Esophagus squamous epithelium (tissue), 4 donors: ENCODE measurements at regions not wholly inside any gene's neighbourhood (a gene's known extent, or its start where the extent isn't known, plus 50 kb on each side); places are given as distances from the start of the nearest gene placed in this dataset.

Experiments
- POLR2A ChIP-seq, 4 donors: fragments of 450-650 bp; IDR thresholded peaks; one replicate each; pipeline ENCODE4 v1.6.1; 2017; ENCODE audit warnings: antibody characterized with exemption in 4 of 4, mild to moderate bottlenecking in 4 of 4, moderate library complexity in 3 of 4
- TF ChIP-seq, protein P1 (sequence below), 6 experiments: fragments of 450-650 bp in 4 of 6; fragments of 200-600 bp in 2 of 6; sonication (generic) in 2 of 6; IDR thresholded peaks; one replicate each; pipeline ENCODE4 v1.5.1; 2016 to 2019; ENCODE audit warnings: antibody characterized with exemption in 6 of 6, mild to moderate bottlenecking in 4 of 6, moderate library complexity in 4 of 6

DNA sequence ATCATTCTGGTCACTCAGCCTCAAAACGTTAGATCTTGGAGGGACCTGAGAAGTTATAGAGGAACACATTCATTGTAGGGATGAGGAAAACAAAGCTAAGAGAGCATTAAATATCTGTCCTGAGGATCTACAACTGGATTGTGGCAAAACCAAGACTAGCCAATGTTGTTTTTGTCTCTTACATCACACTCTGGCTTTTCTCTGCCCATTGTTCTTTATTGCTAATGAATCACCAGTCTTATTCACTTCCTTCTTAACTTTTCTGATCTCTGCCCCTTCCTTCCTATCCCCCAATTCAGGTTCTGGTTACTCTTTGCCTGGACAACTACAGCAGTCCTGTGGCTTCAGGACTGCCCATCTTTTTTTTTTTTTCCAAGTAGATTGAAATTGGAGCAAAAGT is 57.0 kb upstream of the PREP start:
- TF ChIP-seq, protein P1, sequence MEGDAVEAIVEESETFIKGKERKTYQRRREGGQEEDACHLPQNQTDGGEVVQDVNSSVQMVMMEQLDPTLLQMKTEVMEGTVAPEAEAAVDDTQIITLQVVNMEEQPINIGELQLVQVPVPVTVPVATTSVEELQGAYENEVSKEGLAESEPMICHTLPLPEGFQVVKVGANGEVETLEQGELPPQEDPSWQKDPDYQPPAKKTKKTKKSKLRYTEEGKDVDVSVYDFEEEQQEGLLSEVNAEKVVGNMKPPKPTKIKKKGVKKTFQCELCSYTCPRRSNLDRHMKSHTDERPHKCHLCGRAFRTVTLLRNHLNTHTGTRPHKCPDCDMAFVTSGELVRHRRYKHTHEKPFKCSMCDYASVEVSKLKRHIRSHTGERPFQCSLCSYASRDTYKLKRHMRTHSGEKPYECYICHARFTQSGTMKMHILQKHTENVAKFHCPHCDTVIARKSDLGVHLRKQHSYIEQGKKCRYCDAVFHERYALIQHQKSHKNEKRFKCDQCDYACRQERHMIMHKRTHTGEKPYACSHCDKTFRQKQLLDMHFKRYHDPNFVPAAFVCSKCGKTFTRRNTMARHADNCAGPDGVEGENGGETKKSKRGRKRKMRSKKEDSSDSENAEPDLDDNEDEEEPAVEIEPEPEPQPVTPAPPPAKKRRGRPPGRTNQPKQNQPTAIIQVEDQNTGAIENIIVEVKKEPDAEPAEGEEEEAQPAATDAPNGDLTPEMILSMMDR (IDR thresholded peaks at IDR 0.05): no peak
- no peak for TF ChIP-seq POLR2A (IDR thresholded peaks at IDR 0.05)
